Prostate gland (tissue), 2 donors: ENCODE measurements at regions not wholly inside any gene's neighbourhood (a gene's known extent, or its start where the extent isn't known, plus 50 kb on each side); places are given as distances from the start of the nearest gene placed in this dataset.

Experiments used
- DNase-seq: peaks from one replicate; pipeline ENCODE4 v3.0.0-alpha.2; 2019; ENCODE audit warnings: low spot score
- H3K27ac ChIP-seq, 2 donors: fragments of 200-600 bp; sonication (generic); 2 replicates each; pipeline ENCODE4 v1.5.1; 2017 to 2019
- H3K27me3 ChIP-seq: fragments of 200-600 bp; sonication (generic); replicated peaks from 2 replicates; pipeline ENCODE4 v1.5.1; 2019; ENCODE audit not compliant: insufficient read depth
- H3K36me3 ChIP-seq, 2 donors: fragments of 200-600 bp; sonication (generic); 1 replicate in 1 of 2; 2 replicates in 1 of 2; pipeline versions ENCODE4 v1.5.1 to v1.8.1; 2017 to 2019
- H3K4me1 ChIP-seq: fragments of 200-600 bp; sonication (generic); replicated peaks from 2 replicates; pipeline ENCODE4 v1.5.1; 2019
- H3K4me3 ChIP-seq, 2 donors: fragments of 200-600 bp; sonication (generic); 2 replicates each; pipeline ENCODE4 v1.5.1; 2017 to 2019
- H3K9me3 ChIP-seq: fragments of 200-600 bp; sonication (generic); 2 replicates; pipeline ENCODE4 v1.5.1; 2017
- POLR2A ChIP-seq: fragments of 450-650 bp; IDR thresholded peaks from one replicate; pipeline ENCODE4 v1.6.1; 2016; ENCODE audit warnings: antibody characterized with exemption, mild to moderate bottlenecking
- POLR2AphosphoS5 ChIP-seq: sonication (generic); formaldehyde crosslinking; IDR thresholded peaks from one replicate; pipeline ENCODE4 v1.6.1; 2017; ENCODE audit warnings: antibody characterized with exemption
- WGBS: methylation state at CpG from one replicate; pipeline ENCODE4 v1.1.5; 2018; 5-methylcytosine and 5-hydroxymethylcytosine counted together
- intact Hi-C: fragments of 100-400 bp; cut with DNase I; formaldehyde crosslinking; loops from one replicate; pipeline ENCODE4 v1.14.2; 2022
- TF ChIP-seq, protein P1 (sequence below), 4 experiments: fragments of 200-600 bp in 2 of 4; fragments of 450-650 bp in 2 of 4; sonication (generic) in 2 of 4; IDR thresholded peaks; 1 replicate in 3 of 4; 2 replicates in 1 of 4; pipeline ENCODE4 v1.5.1; 2016 to 2019; ENCODE audit warnings: antibody characterized with exemption in 4 of 4, mild to moderate bottlenecking in 2 of 4, moderate library complexity in 2 of 4

- no peak overlapping the region for H3K4me3 ChIP-seq
- TF ChIP-seq POLR2AphosphoS5 (no peak), POLR2A (no peak)
- TF ChIP-seq, protein P1, sequence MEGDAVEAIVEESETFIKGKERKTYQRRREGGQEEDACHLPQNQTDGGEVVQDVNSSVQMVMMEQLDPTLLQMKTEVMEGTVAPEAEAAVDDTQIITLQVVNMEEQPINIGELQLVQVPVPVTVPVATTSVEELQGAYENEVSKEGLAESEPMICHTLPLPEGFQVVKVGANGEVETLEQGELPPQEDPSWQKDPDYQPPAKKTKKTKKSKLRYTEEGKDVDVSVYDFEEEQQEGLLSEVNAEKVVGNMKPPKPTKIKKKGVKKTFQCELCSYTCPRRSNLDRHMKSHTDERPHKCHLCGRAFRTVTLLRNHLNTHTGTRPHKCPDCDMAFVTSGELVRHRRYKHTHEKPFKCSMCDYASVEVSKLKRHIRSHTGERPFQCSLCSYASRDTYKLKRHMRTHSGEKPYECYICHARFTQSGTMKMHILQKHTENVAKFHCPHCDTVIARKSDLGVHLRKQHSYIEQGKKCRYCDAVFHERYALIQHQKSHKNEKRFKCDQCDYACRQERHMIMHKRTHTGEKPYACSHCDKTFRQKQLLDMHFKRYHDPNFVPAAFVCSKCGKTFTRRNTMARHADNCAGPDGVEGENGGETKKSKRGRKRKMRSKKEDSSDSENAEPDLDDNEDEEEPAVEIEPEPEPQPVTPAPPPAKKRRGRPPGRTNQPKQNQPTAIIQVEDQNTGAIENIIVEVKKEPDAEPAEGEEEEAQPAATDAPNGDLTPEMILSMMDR (IDR thresholded peaks at IDR 0.05), result peak; percentile 47 to 81 (median 74)
- no peaks in the 10 kb centered on the region for H3K27me3 ChIP-seq
- no peaks in the 10 kb centered on the region for H3K4me1 ChIP-seq
- no peak overlapping the region for H3K27ac ChIP-seq
- H3K36me3 ChIP-seq, result no peaks in the 10 kb centered on the region
- intact Hi-C loops, result loop anchor here (5.0 kb wide), 1 partner anchor 1870 kb away; no protein-coding TSS in a partner anchor
- DNase-seq, result no peak
- WGBS, result 28% methylated on average over 6 of the region's 6 CpGs
- no peaks in the 10 kb centered on the region for H3K9me3 ChIP-seq
Observed at GRCh38 chr2:41782306-41783158, 265.3 kb upstream of the PKDCC start.

DNA sequence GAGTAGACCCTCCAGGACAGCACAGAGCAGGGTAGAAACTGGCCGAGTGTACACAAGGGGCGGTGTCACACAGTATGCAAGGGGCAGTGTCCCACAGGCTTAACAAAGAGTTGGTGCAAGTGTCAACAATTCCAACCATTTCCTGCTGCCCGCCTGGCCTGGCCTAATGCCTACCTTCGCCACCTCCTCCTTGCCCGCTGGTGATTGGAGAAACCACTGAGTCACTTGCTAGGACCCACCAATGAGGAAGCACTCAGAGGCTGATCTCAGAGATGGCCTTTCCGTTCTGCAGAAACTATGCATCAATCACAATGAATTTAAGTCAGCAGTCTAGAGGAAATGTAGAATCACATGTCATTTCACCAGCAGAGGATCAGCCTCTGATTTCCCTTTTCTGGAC, 263.3 kb upstream of the PKDCC start:
- TF ChIP-seq POLR2AphosphoS5 (no peak), POLR2A (no peak)
- TF ChIP-seq, protein P1 (IDR thresholded peaks at IDR 0.05), result no peak
- no peak overlapping the region for H3K4me3 ChIP-seq
- no peak overlapping the region for H3K27ac ChIP-seq
- H3K36me3 ChIP-seq, result no peaks in the 10 kb centered on the region
- no peak for DNase-seq
- H3K9me3 ChIP-seq, result no peaks in the 10 kb centered on the region
- intact Hi-C loops, result loop anchor here (5.0 kb wide), 1 partner anchor 1872 kb away; no protein-coding TSS in a partner anchor
- WGBS, result 78% methylated on average over 6 of the region's 6 CpGs
- no peaks in the 10 kb centered on the region for H3K27me3 ChIP-seq
- H3K4me1 ChIP-seq, result no peaks in the 10 kb centered on the region

DNA sequence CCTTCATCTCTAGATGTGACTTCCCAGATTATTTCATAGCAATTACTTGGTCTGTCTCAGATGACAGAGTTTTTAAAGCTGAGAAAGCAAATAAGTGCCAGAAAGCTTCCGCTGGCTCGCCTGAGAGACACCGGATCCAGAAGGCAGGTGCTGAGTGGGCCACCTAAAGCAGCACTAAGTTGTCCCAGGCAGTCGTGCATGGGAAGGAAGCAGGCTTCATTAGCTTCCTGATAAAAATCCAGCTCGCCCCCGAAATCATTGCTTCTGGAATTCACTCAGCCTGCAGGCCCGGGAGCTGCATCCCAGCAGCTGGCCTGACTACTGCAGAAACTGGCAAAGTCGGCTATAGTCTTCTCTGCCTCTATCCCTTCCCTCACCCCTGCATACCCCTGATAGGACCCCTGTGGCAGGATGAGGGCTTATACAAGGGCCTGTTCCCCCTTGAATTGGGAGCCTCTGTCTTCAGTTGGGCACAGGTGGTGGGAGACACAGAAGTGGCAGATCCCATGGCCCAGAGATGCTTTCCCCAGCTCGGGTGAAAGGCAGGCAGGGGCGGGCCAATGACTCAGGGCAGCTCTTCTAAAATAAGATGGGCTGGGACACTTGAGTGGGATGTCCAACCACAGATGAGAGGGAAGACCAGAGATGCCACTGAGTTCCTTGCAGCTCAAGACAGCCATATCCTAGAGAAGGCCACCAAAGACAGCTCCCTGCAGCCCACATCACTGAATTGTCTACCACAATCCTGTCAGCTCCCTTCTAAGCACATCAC, 262.4 kb upstream of the PKDCC start:
- WGBS, result 71% methylated on average over 10 of the region's 10 CpGs
- intact Hi-C loops, result no loop called here
- no peaks in the 10 kb centered on the region for H3K4me1 ChIP-seq
- no peak overlapping the region for H3K4me3 ChIP-seq
- no peaks in the 10 kb centered on the region for H3K36me3 ChIP-seq
- DNase-seq, result no peak
- H3K27ac ChIP-seq, result no peak overlapping the region
- TF ChIP-seq POLR2AphosphoS5, result no peak
- TF ChIP-seq, protein P1 (IDR thresholded peaks at IDR 0.05), result no peak
- TF ChIP-seq POLR2A, result no peak
- H3K9me3 ChIP-seq, result no peaks in the 10 kb centered on the region
- no peaks in the 10 kb centered on the region for H3K27me3 ChIP-seq

GRCh38 chr2:41791523-41791922, 256.3 kb upstream of the PKDCC start:
- WGBS, result 31% methylated on average over 1 of the region's 1 CpG
- no peaks in the 10 kb centered on the region for H3K27me3 ChIP-seq
- no peak for DNase-seq
- H3K4me3 ChIP-seq, result no peak overlapping the region
- H3K27ac ChIP-seq, result no peak overlapping the region
- no peaks in the 10 kb centered on the region for H3K36me3 ChIP-seq
- H3K4me1 ChIP-seq, result no peaks in the 10 kb centered on the region
- intact Hi-C loops, result no loop called here
- no peaks in the 10 kb centered on the region for H3K9me3 ChIP-seq
- TF ChIP-seq POLR2AphosphoS5, result no peak
- TF ChIP-seq POLR2A, result no peak
- TF ChIP-seq, protein P1 (IDR thresholded peaks at IDR 0.05), result no peak
